Osteoblast (primary cell): ENCODE measurements at regions not wholly inside any gene's neighbourhood (a gene's known extent, or its start where the extent isn't known, plus 50 kb on each side); places are given as distances from the start of the nearest gene placed in this dataset.

Source experiments
- DNase-seq: peaks from one replicate; pipeline ENCODE4 v3.0.0; 2011; ENCODE audit warnings: low spot score, mixed read lengths; ENCODE audit not compliant: insufficient read length; ENCODE audit errors: missing footprints
- H2AFZ ChIP-seq: 2 replicates; pipeline ENCODE4 v1.6.0; 2011; ENCODE audit warnings: mild to moderate bottlenecking, low read length
- H3K27ac ChIP-seq: 2 replicates; pipeline ENCODE4 v1.5.1; 2011; ENCODE audit warnings: mild to moderate bottlenecking, low read depth, low read length, moderate library complexity
- H3K27me3 ChIP-seq: 2 replicates; pipeline ENCODE4 v1.6.0; 2012; ENCODE audit warnings: mild to moderate bottlenecking, control low read depth, inconsistent platforms, low read length, moderate library complexity; ENCODE audit not compliant: insufficient read depth
- H3K36me3 ChIP-seq: 2 replicates; pipeline ENCODE4 v1.5.1; 2011; ENCODE audit warnings: mild to moderate bottlenecking, low read length, control low read depth, moderate library complexity; ENCODE audit not compliant: insufficient read depth
- H3K4me1 ChIP-seq: 2 replicates; pipeline ENCODE4 v1.5.1; 2011; ENCODE audit warnings: mild to moderate bottlenecking, low read length, control low read depth, moderate library complexity; ENCODE audit not compliant: insufficient read depth
- H3K4me2 ChIP-seq: 2 replicates; pipeline ENCODE4 v1.6.0; 2011; ENCODE audit warnings: mild to moderate bottlenecking, low read length; ENCODE audit not compliant: insufficient read depth
- H3K4me3 ChIP-seq: fragments of 200-600 bp; sonication (generic); 3 replicates; pipeline ENCODE4 v1.5.1; 2012; ENCODE audit warnings: mild to moderate bottlenecking, low read length, inconsistent platforms; ENCODE audit not compliant: insufficient read depth
- H3K79me2 ChIP-seq: 2 replicates; pipeline ENCODE4 v1.6.0; 2012; ENCODE audit warnings: mild to moderate bottlenecking, low read length, control low read depth, inconsistent platforms; ENCODE audit not compliant: insufficient read depth
- H3K9me3 ChIP-seq: 2 replicates; pipeline ENCODE4 v1.5.1; 2011; ENCODE audit warnings: low read depth, low read length, control low read depth
- H4K20me1 ChIP-seq: 2 replicates; pipeline ENCODE4 v1.6.0; 2012; ENCODE audit warnings: mild to moderate bottlenecking, low read length, control low read depth; ENCODE audit not compliant: insufficient read depth
- TF ChIP-seq, protein P1 (sequence below): IDR thresholded peaks from 2 replicates; pipeline ENCODE4 v1.5.1; 2011; ENCODE audit warnings: mild to moderate bottlenecking, low read depth, low read length, moderate library complexity; ENCODE audit errors: extremely low read depth

DNA sequence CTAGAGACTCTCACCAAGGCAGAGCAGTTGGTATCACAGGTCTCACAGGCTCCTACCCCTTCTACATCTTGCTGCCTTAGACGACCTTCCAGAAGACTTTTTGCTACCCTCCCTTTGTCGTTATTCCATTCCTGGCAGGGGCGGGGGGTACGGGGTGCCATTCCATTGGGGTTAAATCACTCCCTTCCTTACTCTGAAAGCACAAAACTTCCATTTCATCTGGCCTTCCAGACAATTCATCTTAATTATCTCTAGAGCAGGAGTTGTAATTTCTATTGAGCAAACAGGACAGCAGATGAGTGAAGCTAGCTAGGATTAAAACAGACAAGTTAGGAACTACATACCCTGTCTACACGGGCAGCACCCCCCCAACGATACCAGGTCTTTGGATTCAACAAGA, 276.2 kb upstream of the TANK start:
- no peak overlapping the region for H3K27ac ChIP-seq
- TF ChIP-seq, protein P1, sequence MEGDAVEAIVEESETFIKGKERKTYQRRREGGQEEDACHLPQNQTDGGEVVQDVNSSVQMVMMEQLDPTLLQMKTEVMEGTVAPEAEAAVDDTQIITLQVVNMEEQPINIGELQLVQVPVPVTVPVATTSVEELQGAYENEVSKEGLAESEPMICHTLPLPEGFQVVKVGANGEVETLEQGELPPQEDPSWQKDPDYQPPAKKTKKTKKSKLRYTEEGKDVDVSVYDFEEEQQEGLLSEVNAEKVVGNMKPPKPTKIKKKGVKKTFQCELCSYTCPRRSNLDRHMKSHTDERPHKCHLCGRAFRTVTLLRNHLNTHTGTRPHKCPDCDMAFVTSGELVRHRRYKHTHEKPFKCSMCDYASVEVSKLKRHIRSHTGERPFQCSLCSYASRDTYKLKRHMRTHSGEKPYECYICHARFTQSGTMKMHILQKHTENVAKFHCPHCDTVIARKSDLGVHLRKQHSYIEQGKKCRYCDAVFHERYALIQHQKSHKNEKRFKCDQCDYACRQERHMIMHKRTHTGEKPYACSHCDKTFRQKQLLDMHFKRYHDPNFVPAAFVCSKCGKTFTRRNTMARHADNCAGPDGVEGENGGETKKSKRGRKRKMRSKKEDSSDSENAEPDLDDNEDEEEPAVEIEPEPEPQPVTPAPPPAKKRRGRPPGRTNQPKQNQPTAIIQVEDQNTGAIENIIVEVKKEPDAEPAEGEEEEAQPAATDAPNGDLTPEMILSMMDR = no peak
- H2AFZ ChIP-seq = no peak overlapping the region
- no peaks in the 10 kb centered on the region for H4K20me1 ChIP-seq
- no peaks in the 10 kb centered on the region for H3K27me3 ChIP-seq
- no peaks in the 10 kb centered on the region for H3K4me1 ChIP-seq
- H3K36me3 ChIP-seq = no peaks in the 10 kb centered on the region
- no peaks in the 10 kb centered on the region for H3K9me3 ChIP-seq
- no peak overlapping the region for H3K4me2 ChIP-seq
- H3K79me2 ChIP-seq = no peaks in the 10 kb centered on the region
- no peak overlapping the region for H3K4me3 ChIP-seq
- no peak for DNase-seq

DNA sequence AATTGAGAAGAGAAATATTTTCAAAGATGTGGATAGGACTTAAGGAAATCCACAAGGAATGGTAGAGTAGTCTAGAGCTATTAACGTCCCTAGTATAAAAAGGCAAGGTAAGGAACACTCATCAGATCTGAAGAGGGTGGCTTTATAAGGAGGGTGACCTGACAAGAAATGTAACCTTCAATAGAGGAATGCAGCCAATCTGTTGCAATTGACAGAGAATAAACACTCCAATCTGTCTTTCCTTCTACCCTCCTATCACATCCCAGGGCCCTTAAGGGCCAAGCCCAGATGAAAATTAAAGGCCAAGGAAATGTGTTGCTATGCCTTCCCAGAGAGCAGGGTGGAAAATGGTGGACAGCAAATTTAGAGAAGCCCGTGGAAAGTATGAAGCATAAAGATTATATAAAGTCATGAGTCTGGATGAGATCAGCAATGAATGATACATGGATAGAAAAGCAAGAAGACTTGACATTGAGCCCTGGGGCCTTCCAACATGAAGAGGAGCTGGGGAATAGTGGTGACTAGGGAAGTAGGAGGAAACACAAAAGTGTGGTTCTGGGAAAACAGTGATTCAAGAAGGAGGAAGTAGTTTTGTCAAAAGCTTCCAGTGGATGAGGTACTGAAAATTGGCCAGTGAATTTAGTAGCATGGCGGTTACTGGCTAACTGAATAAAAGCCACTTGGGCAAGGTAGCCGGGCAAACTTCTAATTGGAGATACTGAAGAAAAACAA, 270.6 kb upstream of the TANK start:
- H3K4me2 ChIP-seq = no peak overlapping the region
- H3K79me2 ChIP-seq = no peaks in the 10 kb centered on the region
- H3K4me3 ChIP-seq = no peak overlapping the region
- H4K20me1 ChIP-seq = no peaks in the 10 kb centered on the region
- TF ChIP-seq, protein P1 = no peak
- no peak overlapping the region for H2AFZ ChIP-seq
- no peaks in the 10 kb centered on the region for H3K27me3 ChIP-seq
- H3K36me3 ChIP-seq = no peaks in the 10 kb centered on the region
- no peak for DNase-seq
- no peaks in the 10 kb centered on the region for H3K9me3 ChIP-seq
- no peak overlapping the region for H3K27ac ChIP-seq
- no peaks in the 10 kb centered on the region for H3K4me1 ChIP-seq

DNA sequence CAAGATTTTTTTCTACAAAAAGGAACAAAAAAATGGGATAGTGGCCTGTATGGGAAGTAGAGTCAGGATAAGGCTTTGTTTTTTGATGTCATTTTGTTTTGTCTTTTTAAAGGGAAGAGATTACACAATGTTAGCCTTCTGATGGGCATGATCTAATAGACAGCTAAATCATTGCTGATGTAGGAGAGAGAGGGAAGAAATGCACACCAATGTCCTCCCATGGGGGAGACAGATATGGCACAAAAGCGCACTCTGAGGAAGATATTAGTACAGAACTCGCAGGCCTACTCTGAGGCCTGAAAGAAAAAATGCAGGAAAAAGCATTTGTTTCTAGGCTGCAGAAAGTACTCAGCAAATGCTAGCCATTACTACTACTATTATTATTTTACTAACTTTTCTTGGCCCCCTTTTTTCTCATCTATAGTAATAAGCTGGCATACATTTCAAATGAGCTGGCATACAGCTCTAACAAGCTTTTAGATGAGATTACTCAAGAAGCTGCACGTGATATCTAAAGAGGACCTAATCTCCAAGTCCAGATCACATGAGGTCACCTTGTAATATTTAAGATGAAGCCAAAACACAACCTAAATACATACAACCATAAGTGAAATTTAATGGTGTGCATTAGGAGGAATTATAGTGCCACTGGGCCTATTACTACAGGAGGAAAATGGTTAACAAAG, 269.4 kb upstream of the TANK start:
- H3K4me2 ChIP-seq = no peak overlapping the region
- H3K4me1 ChIP-seq = no peaks in the 10 kb centered on the region
- no peak overlapping the region for H2AFZ ChIP-seq
- H4K20me1 ChIP-seq = no peaks in the 10 kb centered on the region
- DNase-seq = peak; percentile 64
- H3K27me3 ChIP-seq = no peaks in the 10 kb centered on the region
- H3K9me3 ChIP-seq = no peaks in the 10 kb centered on the region
- no peaks in the 10 kb centered on the region for H3K36me3 ChIP-seq
- H3K4me3 ChIP-seq = no peak overlapping the region
- no peaks in the 10 kb centered on the region for H3K79me2 ChIP-seq
- TF ChIP-seq, protein P1 = no peak
- H3K27ac ChIP-seq = no peak overlapping the region

DNA sequence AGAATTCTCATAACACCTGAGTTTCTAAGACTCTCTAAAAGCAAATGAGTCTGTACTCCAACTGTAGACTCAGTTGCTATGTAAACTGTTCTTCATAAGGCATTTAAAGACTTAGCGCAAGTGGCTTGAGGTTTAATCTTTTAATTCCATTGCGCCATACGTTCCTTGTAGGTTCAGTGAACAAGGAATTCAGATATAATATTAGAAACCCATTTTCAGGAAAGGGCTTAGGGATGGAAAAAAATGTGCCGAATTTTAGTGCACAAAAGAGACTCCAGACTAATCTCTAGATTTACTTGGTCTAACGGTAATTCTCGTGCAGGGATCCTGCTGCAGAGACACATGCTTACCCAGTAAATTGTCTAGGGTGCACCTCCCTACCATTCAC, 268.9 kb upstream of the TANK start:
- TF ChIP-seq, protein P1 = no peak
- Histone ChIP-seq H3K4me1 (no peaks in the 10 kb centered on the region), H4K20me1 (no peaks in the 10 kb centered on the region), H3K79me2 (no peaks in the 10 kb centered on the region), H3K4me2 (no peak overlapping the region), H3K9me3 (no peaks in the 10 kb centered on the region), H2AFZ (no peak overlapping the region), H3K36me3 (no peaks in the 10 kb centered on the region), H3K27ac (no peak overlapping the region), H3K4me3 (no peak overlapping the region), H3K27me3 (no peaks in the 10 kb centered on the region)
- no peak for DNase-seq
